OCI-LY3 (cell line): ENCODE measurements at regions not wholly inside any gene's neighbourhood (a gene's known extent, or its start where the extent isn't known, plus 50 kb on each side); places are given as distances from the start of the nearest gene placed in this dataset.
A peak's percentile ranks its signal among the peaks of the same experiment; 100 is the strongest.

Source experiments
- H2AFZ ChIP-seq: fragments of 200-600, 300-600 bp; shearing (Covaris generic); 2 replicates; pipeline ENCODE4 v1.6.0; 2014; ENCODE audit warnings: antibody characterized with exemption, low read depth, low read length
- H3K27ac ChIP-seq: fragments of 200-600, 300-600 bp; sonication (generic); 2 replicates; pipeline ENCODE4 v1.5.1; 2014; ENCODE audit warnings: mild to moderate bottlenecking, low read length, moderate library complexity, mixed read lengths
- H3K27me3 ChIP-seq: fragments of 200-600, 300-600 bp; sonication (generic); 2 replicates; pipeline ENCODE4 v1.6.1; 2014; ENCODE audit warnings: low read depth, low read length, mixed read lengths
- H3K36me3 ChIP-seq: fragments of 200-600, 300-600 bp; sonication (generic); replicated peaks from 2 replicates; pipeline ENCODE3; 2014; ENCODE audit warnings: low read depth, low read length, mixed read lengths
- H3K4me1 ChIP-seq: fragments of 300-600, 200-600 bp; sonication (generic); 2 replicates; pipeline ENCODE4 v1.6.1; 2014; ENCODE audit warnings: low read length, mixed read lengths
- H3K4me2 ChIP-seq: fragments of 200-600, 300-600 bp; sonication (generic); 2 replicates; pipeline ENCODE4 v1.6.1; 2014; ENCODE audit warnings: low read length, mixed read lengths
- H3K4me3 ChIP-seq: fragments of 300-600, 200-600 bp; sonication (generic); 2 replicates; pipeline ENCODE4 v1.5.1; 2014; ENCODE audit warnings: antibody characterized with exemption, mild to moderate bottlenecking, low read length, moderate library complexity
- H3K79me2 ChIP-seq: fragments of 300-600, 200-600 bp; shearing (Covaris generic); 2 replicates; pipeline ENCODE4 v1.6.1; 2014; ENCODE audit warnings: mild to moderate bottlenecking, low read length, mixed read lengths
- H3K9ac ChIP-seq: fragments of 300-600, 200-600 bp; shearing (Covaris generic); 2 replicates; pipeline ENCODE4 v1.6.0; 2014; ENCODE audit warnings: mild to moderate bottlenecking, low read length, moderate library complexity
- H3K9me3 ChIP-seq: fragments of 200-600, 300-600 bp; shearing (Covaris generic); 2 replicates; pipeline ENCODE4 v1.6.1; 2014; ENCODE audit warnings: low read length, mixed read lengths; ENCODE audit not compliant: insufficient read depth
- H4K20me1 ChIP-seq: fragments of 200-600, 300-600 bp; sonication (generic); 2 replicates; pipeline ENCODE4 v1.6.1; 2016; ENCODE audit warnings: low read length, mixed read lengths; ENCODE audit not compliant: insufficient read depth
- EZH2phosphoT487 ChIP-seq: fragments of 200-600 bp; shearing (Covaris generic); IDR thresholded peaks from 2 replicates; pipeline ENCODE4 v1.6.1; 2018; ENCODE audit warnings: antibody characterized with exemption, mixed run types, low read depth
- TF ChIP-seq, protein P1 (sequence below): fragments of 200-600, 300-600 bp; sonication (generic); IDR thresholded peaks from 2 replicates; pipeline ENCODE4 v1.5.1; 2014; ENCODE audit warnings: antibody characterized with exemption, low read length, low read depth

DNA sequence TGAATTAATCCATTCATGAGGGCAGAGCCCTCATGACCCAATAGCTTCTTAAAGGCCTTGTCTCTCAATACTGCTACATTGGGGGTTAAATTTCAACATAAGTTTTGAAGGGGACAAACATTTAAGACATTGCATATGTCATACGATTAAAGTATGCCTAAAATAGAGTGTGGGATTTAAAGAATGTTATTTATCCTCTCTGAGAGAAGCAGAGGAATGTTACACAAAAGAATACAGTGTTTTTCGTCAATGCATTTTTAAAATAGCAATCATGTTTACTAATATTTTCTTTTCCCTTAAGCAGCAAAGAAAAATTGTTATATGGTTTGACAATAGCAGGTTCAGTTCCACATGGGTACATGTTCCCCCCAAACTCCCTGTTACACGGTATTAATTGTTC is 363.1 kb downstream of the NUP35 start:
- TF ChIP-seq, protein P1, sequence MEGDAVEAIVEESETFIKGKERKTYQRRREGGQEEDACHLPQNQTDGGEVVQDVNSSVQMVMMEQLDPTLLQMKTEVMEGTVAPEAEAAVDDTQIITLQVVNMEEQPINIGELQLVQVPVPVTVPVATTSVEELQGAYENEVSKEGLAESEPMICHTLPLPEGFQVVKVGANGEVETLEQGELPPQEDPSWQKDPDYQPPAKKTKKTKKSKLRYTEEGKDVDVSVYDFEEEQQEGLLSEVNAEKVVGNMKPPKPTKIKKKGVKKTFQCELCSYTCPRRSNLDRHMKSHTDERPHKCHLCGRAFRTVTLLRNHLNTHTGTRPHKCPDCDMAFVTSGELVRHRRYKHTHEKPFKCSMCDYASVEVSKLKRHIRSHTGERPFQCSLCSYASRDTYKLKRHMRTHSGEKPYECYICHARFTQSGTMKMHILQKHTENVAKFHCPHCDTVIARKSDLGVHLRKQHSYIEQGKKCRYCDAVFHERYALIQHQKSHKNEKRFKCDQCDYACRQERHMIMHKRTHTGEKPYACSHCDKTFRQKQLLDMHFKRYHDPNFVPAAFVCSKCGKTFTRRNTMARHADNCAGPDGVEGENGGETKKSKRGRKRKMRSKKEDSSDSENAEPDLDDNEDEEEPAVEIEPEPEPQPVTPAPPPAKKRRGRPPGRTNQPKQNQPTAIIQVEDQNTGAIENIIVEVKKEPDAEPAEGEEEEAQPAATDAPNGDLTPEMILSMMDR, result no peak
- TF ChIP-seq EZH2phosphoT487, result no peak
- no peak overlapping the region for H3K27ac ChIP-seq
- H3K4me1 ChIP-seq, result peaks cover 10% of the 10 kb centered on the region
- H3K9ac ChIP-seq, result no peak overlapping the region
- no peak overlapping the region for H2AFZ ChIP-seq
- no peaks in the 10 kb centered on the region for H3K79me2 ChIP-seq
- H3K4me2 ChIP-seq, result no peak overlapping the region
- no peaks in the 10 kb centered on the region for H3K36me3 ChIP-seq
- H4K20me1 ChIP-seq, result no peaks in the 10 kb centered on the region
- no peaks in the 10 kb centered on the region for H3K9me3 ChIP-seq
- H3K27me3 ChIP-seq, result no peaks in the 10 kb centered on the region
- no peak overlapping the region for H3K4me3 ChIP-seq

DNA sequence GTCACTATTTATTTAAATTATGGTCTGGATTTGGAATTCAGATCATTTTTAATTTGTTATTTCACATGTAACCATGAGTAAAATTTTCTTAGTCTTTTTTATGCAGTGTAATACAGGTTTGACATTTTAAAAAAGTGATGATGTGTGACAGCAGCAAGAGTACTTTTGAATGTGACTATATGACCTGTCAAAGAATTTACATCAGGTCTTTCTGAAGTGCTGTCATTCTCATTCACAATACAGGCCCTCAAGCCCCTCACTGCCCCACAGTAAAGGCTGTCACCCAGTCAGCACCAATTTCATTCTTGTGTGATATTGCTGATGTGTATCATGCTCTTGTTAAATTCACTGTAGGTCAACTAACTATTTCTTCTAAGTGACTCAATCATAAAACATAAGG is 364.2 kb downstream of the NUP35 start:
- Histone ChIP-seq H3K9me3 (no peaks in the 10 kb centered on the region), H3K4me3 (no peak overlapping the region), H3K4me1 (peaks cover 10% of the 10 kb centered on the region), H3K9ac (no peak overlapping the region), H2AFZ (no peak overlapping the region), H3K36me3 (no peaks in the 10 kb centered on the region), H3K27ac (no peak overlapping the region), H4K20me1 (no peaks in the 10 kb centered on the region), H3K4me2 (no peak overlapping the region), H3K79me2 (no peaks in the 10 kb centered on the region), H3K27me3 (no peaks in the 10 kb centered on the region; the same call in 1 of the 2 replicates)
- TF ChIP-seq, protein P1, result no peak
- no peak for TF ChIP-seq EZH2phosphoT487

GRCh38 chr2:183490489-183490888 is 366.2 kb downstream of the NUP35 start:
- Histone ChIP-seq H3K27me3 (peaks cover 8% of the 10 kb centered on the region; the same call in 1 of the 2 replicates), H3K79me2 (no peaks in the 10 kb centered on the region), H3K4me2 (no peak overlapping the region; the same call in 1 of the 2 replicates), H2AFZ (no peak overlapping the region), H3K4me1 (peaks cover 15% of the 10 kb centered on the region), H3K4me3 (no peak overlapping the region), H3K27ac (no peak overlapping the region), H3K36me3 (no peaks in the 10 kb centered on the region), H3K9ac (no peak overlapping the region), H4K20me1 (no peaks in the 10 kb centered on the region), H3K9me3 (no peaks in the 10 kb centered on the region)
- TF ChIP-seq, protein P1, result no peak
- no peak for TF ChIP-seq EZH2phosphoT487

DNA sequence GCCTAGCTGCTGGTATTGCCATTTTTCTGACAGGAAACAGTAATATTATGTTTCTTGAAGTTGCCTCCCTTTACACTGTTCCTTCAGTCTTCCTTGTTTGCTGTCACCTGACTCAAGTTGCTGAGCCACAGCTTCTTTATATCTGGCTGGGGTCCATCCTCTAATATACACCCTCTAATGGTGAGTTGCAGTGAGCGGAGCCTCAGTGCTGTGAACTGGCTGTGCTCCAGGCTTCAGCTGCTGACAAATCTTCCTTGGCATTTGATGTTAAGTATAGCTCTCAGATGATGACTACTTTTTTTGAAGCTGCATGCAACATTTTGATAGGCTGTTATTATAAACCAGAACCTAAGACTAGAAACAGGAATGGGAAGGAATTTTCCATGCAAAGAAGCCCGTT is 366.7 kb downstream of the NUP35 start:
- H3K36me3 ChIP-seq, result no peaks in the 10 kb centered on the region
- peaks cover 19% of the 10 kb centered on the region for H3K4me1 ChIP-seq
- H3K4me2 ChIP-seq, result peak overlapping the region; percentile 3; the same call in 1 of the 2 replicates
- H4K20me1 ChIP-seq, result no peaks in the 10 kb centered on the region
- no peak overlapping the region for H2AFZ ChIP-seq
- no peak for TF ChIP-seq EZH2phosphoT487
- TF ChIP-seq, protein P1, result no peak
- no peaks in the 10 kb centered on the region for H3K79me2 ChIP-seq
- no peaks in the 10 kb centered on the region for H3K9me3 ChIP-seq
- H3K4me3 ChIP-seq, result no peak overlapping the region
- no peak overlapping the region for H3K9ac ChIP-seq
- H3K27me3 ChIP-seq, result peaks cover 8% of the 10 kb centered on the region; the same call in 1 of the 2 replicates
- no peak overlapping the region for H3K27ac ChIP-seq
